GM10266 (cell line): ENCODE measurements at regions not wholly inside any gene's neighbourhood (a gene's known extent, or its start where the extent isn't known, plus 50 kb on each side); places are given as distances from the start of the nearest gene placed in this dataset.

Experiments used
- DNase-seq: peaks from one replicate; pipeline ENCODE4 v3.0.0; 2012; ENCODE audit errors: extremely low spot score
- TF ChIP-seq, protein P1 (sequence below): IDR thresholded peaks from 2 replicates; pipeline ENCODE4 v1.5.1; 2012; ENCODE audit warnings: mild to moderate bottlenecking, low read depth; ENCODE audit not compliant: control insufficient read depth, insufficient read depth; ENCODE audit errors: missing control alignments

GRCh38 chr11:116698080-116698479, 74.7 kb downstream of the BUD13 start:
- DNase-seq: no peak
- TF ChIP-seq, protein P1, sequence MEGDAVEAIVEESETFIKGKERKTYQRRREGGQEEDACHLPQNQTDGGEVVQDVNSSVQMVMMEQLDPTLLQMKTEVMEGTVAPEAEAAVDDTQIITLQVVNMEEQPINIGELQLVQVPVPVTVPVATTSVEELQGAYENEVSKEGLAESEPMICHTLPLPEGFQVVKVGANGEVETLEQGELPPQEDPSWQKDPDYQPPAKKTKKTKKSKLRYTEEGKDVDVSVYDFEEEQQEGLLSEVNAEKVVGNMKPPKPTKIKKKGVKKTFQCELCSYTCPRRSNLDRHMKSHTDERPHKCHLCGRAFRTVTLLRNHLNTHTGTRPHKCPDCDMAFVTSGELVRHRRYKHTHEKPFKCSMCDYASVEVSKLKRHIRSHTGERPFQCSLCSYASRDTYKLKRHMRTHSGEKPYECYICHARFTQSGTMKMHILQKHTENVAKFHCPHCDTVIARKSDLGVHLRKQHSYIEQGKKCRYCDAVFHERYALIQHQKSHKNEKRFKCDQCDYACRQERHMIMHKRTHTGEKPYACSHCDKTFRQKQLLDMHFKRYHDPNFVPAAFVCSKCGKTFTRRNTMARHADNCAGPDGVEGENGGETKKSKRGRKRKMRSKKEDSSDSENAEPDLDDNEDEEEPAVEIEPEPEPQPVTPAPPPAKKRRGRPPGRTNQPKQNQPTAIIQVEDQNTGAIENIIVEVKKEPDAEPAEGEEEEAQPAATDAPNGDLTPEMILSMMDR: no peak

DNA sequence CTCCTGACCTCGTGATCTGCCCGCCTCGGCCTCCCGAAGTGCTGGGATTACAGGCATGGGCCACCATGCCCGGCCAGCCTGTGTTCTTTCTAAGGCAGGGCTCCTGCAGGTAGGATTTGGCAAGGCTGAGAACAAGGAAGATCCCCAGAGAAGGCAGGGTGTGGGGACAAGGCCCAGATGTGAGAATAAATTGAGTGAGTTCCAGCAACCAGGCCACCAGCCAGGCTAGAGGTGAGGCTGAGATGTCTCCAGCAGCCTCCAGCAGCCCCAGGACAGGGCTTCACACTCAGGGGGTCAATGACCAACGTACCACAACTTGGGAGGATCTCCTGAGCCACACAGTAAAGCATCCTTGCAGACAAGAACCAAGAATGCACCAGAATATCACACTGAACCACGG, 75.1 kb downstream of the BUD13 start:
- no peak for DNase-seq
- TF ChIP-seq, protein P1: no peak

GRCh38 chr11:116697011-116697410, 75.8 kb downstream of the BUD13 start:
- no peak for DNase-seq
- TF ChIP-seq, protein P1: no peak

DNA sequence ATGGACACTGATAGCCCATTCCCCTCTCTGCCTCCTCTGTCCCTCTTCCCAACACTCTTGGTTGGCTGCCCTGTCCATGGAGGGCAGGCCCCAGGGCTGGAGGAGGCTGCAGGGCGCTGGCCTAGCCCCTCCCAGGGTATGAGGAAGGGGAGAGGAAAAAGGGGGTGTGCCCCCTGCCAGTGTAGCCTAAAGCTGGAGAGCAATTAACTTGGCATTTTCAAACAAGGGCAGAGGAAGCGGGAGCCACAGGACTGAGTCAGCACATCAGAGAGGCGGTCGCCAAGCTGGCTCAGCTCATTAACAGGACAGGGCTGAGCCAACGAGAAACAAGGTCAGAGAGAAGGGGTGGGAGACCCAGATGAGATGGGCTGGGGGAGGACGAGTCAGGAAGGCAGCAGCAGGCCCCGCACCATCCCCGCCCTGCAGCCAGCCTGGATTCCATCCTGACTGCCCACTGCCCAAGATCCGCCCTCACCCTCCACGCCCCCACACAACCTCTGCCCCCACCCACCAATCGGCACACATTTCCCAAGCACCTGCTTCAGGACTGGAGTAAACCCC, 76.3 kb downstream of the BUD13 start:
- TF ChIP-seq, protein P1: no peak
- no peak for DNase-seq

DNA sequence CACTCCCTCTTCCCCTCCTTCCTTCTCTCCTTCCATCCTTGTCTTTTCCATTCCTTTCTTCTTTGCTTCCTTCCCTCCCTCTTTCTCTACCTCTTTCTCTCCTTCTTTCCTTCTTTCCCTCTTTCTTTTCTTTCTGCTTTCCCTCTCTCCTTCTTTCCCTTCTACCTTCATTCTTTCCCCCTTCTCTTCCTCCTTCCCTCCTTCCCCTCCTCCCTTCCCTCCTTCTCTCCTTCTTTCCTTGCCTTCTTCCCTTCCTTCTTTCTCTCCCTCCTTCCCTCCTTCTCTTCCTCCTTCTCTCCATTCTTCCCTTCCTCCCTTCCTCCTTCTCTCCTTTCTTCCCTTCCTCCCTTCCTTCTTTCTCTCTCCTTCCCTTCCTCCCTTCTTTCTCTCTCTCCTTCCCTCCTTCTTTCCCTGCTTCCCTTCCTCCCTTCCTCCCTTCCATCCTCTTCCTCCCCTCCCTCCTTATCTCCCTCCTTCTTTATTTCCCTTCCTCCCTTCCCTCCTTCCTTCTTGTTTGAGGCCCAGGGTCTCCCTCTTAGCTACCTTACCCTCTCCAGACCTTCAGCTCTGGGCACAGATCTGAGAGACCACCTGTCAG, 77.0 kb downstream of the BUD13 start:
- TF ChIP-seq, protein P1: no peak
- no peak for DNase-seq

DNA sequence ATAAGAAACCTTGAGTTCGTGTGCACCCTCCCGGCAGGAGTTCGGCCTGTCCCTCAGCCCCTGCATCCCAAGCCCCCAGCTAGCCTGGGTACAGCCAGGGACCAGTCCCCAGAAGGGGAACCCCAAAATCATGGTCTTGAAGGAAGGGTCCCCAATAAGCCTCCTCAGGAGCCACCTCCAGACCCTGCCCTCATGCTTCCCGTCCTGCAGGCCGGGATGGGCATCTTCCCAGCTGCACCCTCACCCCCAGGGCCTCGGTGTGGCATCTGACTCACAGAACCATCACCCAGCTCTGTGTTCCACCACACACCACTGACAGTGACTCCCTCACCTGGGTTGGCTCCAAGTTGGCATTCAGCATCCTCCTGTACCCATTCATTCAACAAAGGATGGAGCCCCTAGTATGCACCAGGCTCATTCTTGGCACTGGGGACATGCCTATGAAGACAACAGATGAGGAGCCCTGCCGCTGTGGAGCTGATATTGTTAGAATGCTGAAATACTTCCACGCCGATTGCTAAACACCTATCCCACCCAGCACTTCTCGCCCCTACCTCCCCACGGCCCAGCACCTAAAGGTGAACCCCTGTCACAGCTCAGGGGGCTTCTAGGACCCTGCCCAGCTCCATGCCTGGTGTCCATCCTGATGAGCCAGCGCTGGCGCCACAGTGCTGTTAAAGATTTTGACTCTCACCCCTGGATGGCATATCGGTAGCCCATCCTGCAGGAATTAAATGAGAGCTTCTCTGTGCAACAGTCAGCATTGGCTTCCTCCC, 77.8 kb downstream of the BUD13 start:
- TF ChIP-seq, protein P1: no peak
- DNase-seq: no peak

- TF ChIP-seq, protein P1: no peak
- no peak for DNase-seq
Observed at GRCh38 chr11:116694349-116694725, 78.5 kb downstream of the BUD13 start.
